GM18951 (cell line): ENCODE measurements at regions not wholly inside any gene's neighbourhood (a gene's known extent, or its start where the extent isn't known, plus 50 kb on each side); places are given as distances from the start of the nearest gene placed in this dataset.

ENCODE experiments used
- POLR2A ChIP-seq: IDR thresholded peaks from 4 replicates; pipeline ENCODE4 v1.6.1; 2011; ENCODE audit warnings: mild to moderate bottlenecking; ENCODE audit not compliant: insufficient read length, insufficient read depth; ENCODE audit errors: extremely low read depth
- in situ Hi-C: fragments of 300-500 bp; cut with MboI; formaldehyde crosslinking; loops from one replicate; pipeline ENCODE4 v1.12.0; 2022; ENCODE audit warnings: low sequenced_read_pairs, mixed read lengths, inconsistent platforms; ENCODE audit not compliant: unreplicated experiment

GRCh38 chr9:87259543-87260518, 237.8 kb upstream of the DAPK1 start:
- TF ChIP-seq POLR2A = no peak
- in situ Hi-C loops = no loop called here

- TF ChIP-seq POLR2A = no peak
- in situ Hi-C loops = no loop called here
These were observed 234.4 kb upstream of the DAPK1 start for GRCh38 chr9:87263291-87263690.

GRCh38 chr9:87266697-87267096, 231.0 kb upstream of the DAPK1 start:
- in situ Hi-C loops = no loop called here
- no peak for TF ChIP-seq POLR2A

- in situ Hi-C loops = no loop called here
- no peak for TF ChIP-seq POLR2A
These were observed 230.2 kb upstream of the DAPK1 start for GRCh38 chr9:87267251-87268070.

GRCh38 chr9:87269296-87270176, 228.1 kb upstream of the DAPK1 start:
- in situ Hi-C loops = no loop called here
- TF ChIP-seq POLR2A = no peak

- in situ Hi-C loops = no loop called here
- TF ChIP-seq POLR2A = no peak
These were observed 227.3 kb upstream of the DAPK1 start for GRCh38 chr9:87270221-87270847.

GRCh38 chr9:87270848-87271234, 226.8 kb upstream of the DAPK1 start:
- in situ Hi-C loops = no loop called here
- no peak for TF ChIP-seq POLR2A

- in situ Hi-C loops = no loop called here
- no peak for TF ChIP-seq POLR2A
These were observed 225.8 kb upstream of the DAPK1 start for GRCh38 chr9:87271696-87272477.

- TF ChIP-seq POLR2A = no peak
- in situ Hi-C loops = no loop called here
These were observed 222.5 kb upstream of the DAPK1 start for GRCh38 chr9:87275047-87275725.

- TF ChIP-seq POLR2A = no peak
- in situ Hi-C loops = no loop called here
These were observed 221.3 kb upstream of the DAPK1 start for GRCh38 chr9:87276327-87276841.

- in situ Hi-C loops = no loop called here
- TF ChIP-seq POLR2A = no peak
These were observed 220.8 kb upstream of the DAPK1 start for GRCh38 chr9:87276851-87277261.
